CMK (cell line): ENCODE measurements at regions not wholly inside any gene's neighbourhood (a gene's known extent, or its start where the extent isn't known, plus 50 kb on each side); places are given as distances from the start of the nearest gene placed in this dataset.
"Not testable (repeated sequence)": the region's sequence is repeated elsewhere in the genome, so short reads cannot be mapped to it uniquely, and the experiment has no call there.

Source experiments
- DNase-seq: peaks from one replicate; pipeline ENCODE4 v3.0.0-alpha.2; 2010; ENCODE audit warnings: low read depth

GRCh38 chr13:33411312-33411711 lies 125.8 kb upstream of the STARD13 start:
- DNase-seq = no peak

DNA sequence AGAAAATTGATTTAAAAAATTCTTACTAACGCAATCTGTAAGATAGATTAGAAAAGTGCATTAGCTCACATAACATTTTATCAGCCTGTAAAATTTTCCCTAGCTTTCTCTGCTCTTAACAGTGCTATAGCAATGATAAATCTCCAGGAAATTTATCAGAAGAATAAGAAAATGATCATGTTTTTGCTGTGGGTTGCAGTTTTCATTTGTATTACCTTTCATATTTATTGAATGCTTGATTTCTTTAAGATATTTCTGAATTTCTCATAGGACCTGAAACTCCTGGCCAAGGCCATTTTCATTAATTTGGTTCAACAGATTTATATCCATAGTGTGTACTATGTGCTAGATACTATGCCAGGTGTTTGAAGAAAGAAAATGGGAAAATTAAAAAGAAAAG lies 130.3 kb upstream of the STARD13 start:
- no peak for DNase-seq

- DNase-seq = not testable (repeated sequence)
These were observed 132.8 kb upstream of the STARD13 start for GRCh38 chr13:33418224-33418953.

DNA sequence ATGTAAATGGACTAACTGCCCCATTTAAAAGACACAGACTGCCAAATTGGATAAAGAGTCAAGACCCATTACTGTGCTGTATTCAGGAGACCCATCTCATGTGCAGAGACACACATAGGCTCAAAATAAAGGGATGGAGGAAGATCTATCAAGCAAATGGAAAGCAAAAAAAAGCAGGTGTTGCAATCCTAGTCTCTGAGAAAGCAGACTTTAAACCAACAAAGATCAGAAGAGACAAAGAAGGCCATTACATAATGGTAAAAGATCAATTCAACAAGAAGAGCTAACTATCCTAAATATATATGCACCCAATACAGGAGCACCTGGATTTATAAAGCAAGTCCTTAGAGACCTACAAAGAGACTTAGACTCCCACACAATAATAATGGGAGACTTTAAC lies 134.6 kb upstream of the STARD13 start:
- not testable (repeated sequence) for DNase-seq

DNA sequence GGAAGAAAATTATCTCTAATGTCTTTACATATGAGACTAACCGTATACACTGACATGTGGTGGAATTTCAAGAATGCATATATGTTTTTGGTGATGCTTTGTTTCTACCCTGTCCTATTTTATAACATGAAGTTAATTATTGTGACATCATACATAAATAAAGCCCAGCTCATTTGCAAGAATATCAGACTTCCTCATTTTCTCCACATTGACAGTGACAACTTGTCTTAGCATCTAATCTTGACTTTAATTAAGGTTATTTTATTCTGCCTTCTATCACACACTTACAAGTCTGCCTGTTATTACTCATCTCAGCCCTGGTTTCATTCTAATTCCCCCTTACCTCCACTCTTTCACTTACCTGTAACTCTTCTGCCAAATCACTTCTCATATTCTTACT lies 140.6 kb upstream of the STARD13 start:
- DNase-seq = no peak

DNA sequence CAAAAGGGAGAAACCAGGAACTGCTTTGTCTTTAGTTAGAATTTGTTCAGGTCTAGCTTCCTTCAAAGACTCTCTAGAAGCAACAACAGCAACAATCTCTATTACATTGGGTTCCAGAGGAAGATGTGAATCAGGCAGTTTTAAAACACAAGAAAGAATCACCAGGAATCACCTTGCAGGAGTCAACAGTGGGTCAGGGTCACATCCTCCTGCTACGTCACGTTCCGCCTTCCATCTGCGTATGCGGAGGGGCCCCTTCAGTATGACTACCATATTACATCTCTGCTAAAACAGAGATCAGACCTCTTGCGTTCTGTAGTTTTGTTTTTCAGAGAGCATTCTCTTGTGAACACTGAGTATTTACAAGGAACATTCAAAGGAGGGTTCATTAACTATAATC lies 147.8 kb upstream of the STARD13 start:
- no peak for DNase-seq

GRCh38 chr13:33434676-33435075 lies 149.1 kb upstream of the STARD13 start:
- no peak for DNase-seq

- no peak for DNase-seq
These were observed 149.7 kb upstream of the STARD13 start for GRCh38 chr13:33435207-33435606.

GRCh38 chr13:33438918-33439317 lies 153.4 kb upstream of the STARD13 start:
- DNase-seq = no peak

DNA sequence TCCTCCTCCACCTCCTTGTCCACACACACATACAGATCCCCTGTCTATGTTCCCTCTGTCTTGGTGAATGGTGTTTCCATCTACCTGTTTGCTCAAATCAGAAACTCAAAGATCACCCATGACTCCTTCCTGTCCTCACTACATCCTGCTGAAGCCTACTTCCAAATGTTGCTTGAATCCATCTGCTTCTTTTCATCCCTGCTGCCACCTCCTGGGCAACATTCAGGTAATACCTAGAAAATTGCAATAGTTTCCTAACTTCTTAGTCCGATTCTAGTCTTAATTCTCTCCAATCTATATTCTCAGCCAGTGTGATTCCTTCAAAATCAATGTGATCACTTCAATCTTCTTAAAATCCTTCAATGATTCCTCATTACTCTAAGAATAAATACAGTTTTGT lies 155.5 kb upstream of the STARD13 start:
- no peak for DNase-seq

- DNase-seq = no peak
These were observed 159.5 kb upstream of the STARD13 start for GRCh38 chr13:33445024-33445423.

GRCh38 chr13:33445476-33445875 lies 159.9 kb upstream of the STARD13 start:
- DNase-seq = no peak

DNA sequence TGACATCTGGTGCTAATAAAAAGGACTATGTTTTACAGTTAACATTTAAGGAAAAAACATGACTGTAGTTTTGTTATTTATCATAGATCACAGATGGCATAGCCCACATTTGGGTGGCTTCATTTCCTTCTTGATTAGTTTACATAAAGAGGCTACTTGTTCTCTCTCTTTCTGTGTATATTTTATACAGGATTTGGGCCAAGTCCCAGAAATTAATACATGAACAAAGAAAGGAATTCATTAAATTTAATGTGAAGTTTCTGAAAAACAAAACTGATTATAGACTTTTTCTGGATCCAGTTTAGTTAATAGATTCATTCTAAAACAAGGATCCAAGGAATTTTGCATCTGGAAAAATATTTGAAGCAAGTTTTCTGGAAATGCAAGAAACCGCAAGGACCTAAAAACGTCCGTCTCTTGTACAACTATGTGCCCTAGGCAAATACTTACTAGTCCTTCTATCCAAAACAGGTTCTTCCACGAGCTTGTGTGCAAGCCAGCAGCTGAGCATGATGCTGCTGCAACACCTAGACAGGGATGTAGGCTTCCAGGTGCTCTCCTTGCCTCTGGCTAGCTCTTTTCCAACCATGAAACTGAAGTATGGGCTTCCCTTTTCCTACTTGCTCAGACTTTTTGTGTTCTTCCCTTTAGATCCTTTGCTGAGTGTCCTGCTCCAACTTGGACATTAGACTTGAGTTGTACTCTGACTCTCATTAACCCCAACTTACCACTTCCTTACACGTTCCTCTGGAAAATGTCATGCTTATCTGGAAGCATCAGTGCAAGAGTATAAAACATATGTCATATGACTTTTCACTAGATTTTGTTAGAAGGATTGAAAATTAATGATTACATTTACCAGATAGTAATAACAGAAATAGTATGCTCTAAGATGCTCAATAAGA lies 161.5 kb upstream of the STARD13 start:
- DNase-seq = no peak

GRCh38 chr13:33448889-33449288 lies 163.3 kb upstream of the STARD13 start:
- no peak for DNase-seq

DNA sequence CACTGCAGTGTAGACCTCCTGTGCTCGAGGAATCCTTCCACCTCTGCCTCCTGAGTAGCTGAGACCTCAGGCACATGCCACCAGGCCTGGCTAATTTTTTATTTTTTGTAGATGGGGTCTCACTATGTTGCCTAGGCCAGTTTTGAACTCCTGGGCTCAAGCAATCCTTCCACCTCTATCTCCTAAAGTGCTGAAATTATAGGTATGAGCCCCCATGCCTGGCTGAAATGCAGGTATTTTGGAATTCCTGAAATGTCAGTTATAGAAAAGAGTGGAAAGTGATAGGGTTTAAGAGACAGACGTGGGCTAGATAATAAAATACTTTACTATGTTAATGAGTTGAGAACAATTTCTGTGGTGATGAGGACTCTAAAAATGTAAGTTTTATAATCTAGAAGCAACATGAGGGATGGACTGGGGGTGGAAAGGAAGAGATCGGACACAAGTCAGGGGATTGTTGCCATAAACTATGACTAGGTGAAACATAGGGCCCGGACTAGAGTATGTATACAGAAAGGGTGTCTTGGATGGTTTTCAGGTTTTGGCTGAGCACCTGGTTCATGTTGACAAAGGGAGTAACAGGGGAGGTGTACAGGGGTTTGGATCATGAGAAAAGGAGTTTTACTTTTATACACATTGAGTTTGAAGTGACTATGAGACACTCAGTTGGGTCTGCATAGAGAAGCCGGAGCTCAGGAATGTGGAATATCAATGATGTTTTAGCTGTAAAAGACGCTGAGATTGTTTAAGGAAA lies 165.6 kb upstream of the STARD13 start:
- DNase-seq = no peak

DNA sequence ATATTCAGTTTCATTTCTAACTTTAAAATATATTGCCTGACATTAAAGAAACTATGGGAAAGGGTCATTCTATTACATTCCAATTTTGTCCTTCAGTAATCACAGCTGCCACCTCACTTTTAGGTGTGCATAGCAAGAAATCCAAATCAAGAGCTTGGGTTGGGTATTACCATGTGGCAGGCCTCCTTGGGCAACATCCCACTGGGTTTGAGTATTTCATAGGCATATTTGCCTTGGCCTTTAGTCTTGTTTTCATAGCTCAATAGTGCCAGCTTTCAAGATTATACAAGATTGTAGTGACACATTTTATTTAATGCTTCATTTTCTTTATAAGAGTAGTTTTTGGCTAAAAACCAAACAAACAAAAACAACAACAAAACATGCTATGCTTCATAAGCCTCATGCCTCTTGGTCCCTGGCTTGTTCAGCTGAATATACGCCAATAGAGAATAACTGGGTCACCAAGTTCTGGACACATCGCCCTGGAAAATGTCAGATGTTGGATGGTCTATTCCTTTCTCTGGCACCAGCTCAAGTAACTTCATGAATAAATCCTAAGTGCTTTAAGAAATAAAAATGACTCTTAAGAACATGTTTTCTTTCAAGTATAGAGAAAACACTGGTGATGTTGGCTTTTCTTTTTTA lies 167.4 kb upstream of the STARD13 start:
- DNase-seq = no peak

GRCh38 chr13:33453936-33454335 lies 168.4 kb upstream of the STARD13 start:
- no peak for DNase-seq

- no peak for DNase-seq
These were observed 169.5 kb upstream of the STARD13 start for GRCh38 chr13:33454844-33455705.

DNA sequence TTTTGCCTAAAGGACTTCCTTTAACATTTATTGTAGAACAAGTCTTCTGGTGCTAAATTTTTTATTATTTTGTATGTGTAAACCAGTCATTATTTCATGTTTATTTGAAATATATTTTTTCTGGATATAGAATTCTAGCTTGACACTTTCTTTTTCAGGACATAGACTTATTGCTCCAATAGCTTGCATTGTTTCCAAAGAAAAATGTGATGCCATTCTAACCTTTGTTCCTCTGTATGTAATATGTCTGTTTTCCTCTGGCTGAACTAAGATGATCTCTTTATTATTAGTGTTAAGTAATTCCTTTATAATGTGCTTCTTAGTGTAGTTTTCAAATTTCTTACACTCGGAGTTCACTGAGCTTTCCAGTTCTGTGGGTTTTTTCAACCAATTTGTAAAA lies 174.1 kb upstream of the STARD13 start:
- DNase-seq = no peak

DNA sequence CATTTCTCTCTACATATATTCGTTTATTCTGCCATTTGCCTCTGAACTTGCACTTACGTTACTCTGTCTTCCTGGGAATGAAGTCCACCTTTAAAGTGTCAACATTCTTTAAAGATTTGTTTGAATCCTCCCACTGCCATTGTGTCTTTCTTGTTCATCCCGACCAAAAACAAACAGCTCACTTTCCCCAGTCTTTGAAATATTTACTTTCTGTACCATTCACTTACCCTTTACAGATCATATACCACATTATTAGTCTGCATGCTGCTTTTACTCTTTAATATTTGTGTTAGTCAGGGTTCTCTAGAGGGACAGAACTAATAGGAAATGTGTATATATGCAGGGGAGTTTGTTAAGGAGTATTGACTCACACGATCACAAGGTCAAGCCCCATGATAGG lies 176.6 kb upstream of the STARD13 start:
- DNase-seq = no peak

GRCh38 chr13:33464345-33464744 lies 178.8 kb upstream of the STARD13 start:
- no peak for DNase-seq
